ENCODE measurements at regions not wholly inside any gene's neighbourhood (a gene's known extent, or its start where the extent isn't known, plus 50 kb on each side); places are given as distances from the start of the nearest gene placed in this dataset.

DNA sequence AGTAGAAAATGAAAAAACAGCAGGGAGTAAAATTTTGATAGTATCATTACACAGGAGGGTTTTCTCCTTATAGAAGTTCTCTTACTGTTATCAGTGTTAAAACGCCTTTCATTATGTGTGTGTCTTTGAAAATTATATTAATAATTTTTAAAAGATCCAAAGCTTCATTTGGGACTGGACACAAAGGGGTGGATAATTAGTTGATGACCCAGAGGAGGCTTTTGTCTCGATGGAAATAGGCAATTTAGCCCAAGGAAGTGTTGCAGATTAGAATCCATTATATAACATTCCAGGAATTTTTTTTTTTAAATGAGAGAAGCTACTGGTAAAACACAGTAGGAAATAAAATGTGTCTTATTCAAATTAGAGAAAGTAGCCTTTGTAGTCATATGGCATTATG, 1339.3 kb downstream of the FSTL5 start:
- TF ChIP-seq GATA2 (IDR thresholded peaks at IDR 0.05; ENCODE audit: low read depth, low read length) (no peak), GATA3 (IDR thresholded peaks at IDR 0.05; ENCODE audit: low read depth, low read length) (no peak)
